Natural killer cell (primary cell): ENCODE measurements at regions not wholly inside any gene's neighbourhood (a gene's known extent, or its start where the extent isn't known, plus 50 kb on each side); places are given as distances from the start of the nearest gene placed in this dataset.
A peak's percentile ranks its signal among the peaks of the same experiment; 100 is the strongest.

Experiments used
- ATAC-seq, 3 donors: fragments of 150-1000 bp in 2 of 3; fragments of 200-7000 bp in 1 of 3; cut with Tn5 transposase; 1 replicate in 1 of 3; 2 replicates in 2 of 3; pipeline ENCODE4 v1.10.0; 2021; ENCODE audit warnings: mild to moderate bottlenecking in 2 of 3, moderate library complexity in 2 of 3
- DNase-seq, 2 donors: peaks; one replicate each; pipeline versions ENCODE4 v3.0.0 to v3.0.0-alpha.2; 2013 to 2021; ENCODE audit warnings: mixed read lengths in 1 of 2
- H3K27ac ChIP-seq: one replicate; pipeline ENCODE4 v1.5.1; 2013; ENCODE audit warnings: mild to moderate bottlenecking, low read length
- H3K27me3 ChIP-seq: one replicate; pipeline ENCODE4 v1.6.1; 2013; ENCODE audit warnings: low read length; ENCODE audit not compliant: control insufficient read depth, insufficient read depth
- H3K36me3 ChIP-seq: one replicate; pipeline ENCODE4 v1.6.1; 2013; ENCODE audit warnings: low read length; ENCODE audit not compliant: control insufficient read depth, insufficient read depth
- H3K4me1 ChIP-seq: one replicate; pipeline ENCODE4 v1.6.1; 2013; ENCODE audit warnings: low read length; ENCODE audit not compliant: control insufficient read depth, insufficient read depth
- H3K4me3 ChIP-seq: one replicate; pipeline ENCODE4 v1.5.1; 2013; ENCODE audit warnings: low read length
- H3K9me3 ChIP-seq: one replicate; pipeline ENCODE4 v1.6.1; 2013; ENCODE audit warnings: low read length; ENCODE audit not compliant: control insufficient read depth, insufficient read depth
- H3K27ac Mint-ChIP-seq, 2 donors: one replicate each; pipeline ENCODE4 v1.8.0; 2022; ENCODE audit warnings: mild to moderate bottlenecking in 2 of 2, mixed read lengths in 2 of 2, moderate library complexity in 1 of 2
- H3K27me3 Mint-ChIP-seq, 2 donors: one replicate each; pipeline ENCODE4 v1.8.0; 2022; ENCODE audit warnings: low read depth in 2 of 2, mixed read lengths in 2 of 2
- H3K36me3 Mint-ChIP-seq: one replicate; pipeline ENCODE4 v1.8.0; 2022; ENCODE audit warnings: mixed read lengths
- H3K4me1 Mint-ChIP-seq, 2 donors: one replicate each; pipeline ENCODE4 v1.8.0; 2022; ENCODE audit warnings: mixed read lengths in 2 of 2
- H3K4me3 Mint-ChIP-seq: one replicate; pipeline ENCODE4 v1.8.0; 2022; ENCODE audit warnings: mild to moderate bottlenecking, moderate library complexity, mixed read lengths
- H3K9me3 Mint-ChIP-seq, 2 donors: one replicate each; pipeline ENCODE4 v1.8.0; 2022; ENCODE audit warnings: mixed read lengths in 2 of 2
- WGBS: methylation state at CpG from one replicate; pipeline ENCODE4 v1.1.7; 2013; ENCODE audit warnings: missing lambda C conversion rate; ENCODE audit not compliant: insufficient coverage; 5-methylcytosine and 5-hydroxymethylcytosine counted together
- intact Hi-C: fragments of 100-400 bp; cut with micrococcal nuclease; formaldehyde crosslinking; loops from one replicate; pipeline ENCODE4 v1.14.2; 2022
- TF ChIP-seq, protein P1 (sequence below): fragments of 200-600 bp; IDR thresholded peaks from one replicate; pipeline ENCODE4 v1.8.0; 2022; ENCODE audit warnings: antibody characterized with exemption

DNA sequence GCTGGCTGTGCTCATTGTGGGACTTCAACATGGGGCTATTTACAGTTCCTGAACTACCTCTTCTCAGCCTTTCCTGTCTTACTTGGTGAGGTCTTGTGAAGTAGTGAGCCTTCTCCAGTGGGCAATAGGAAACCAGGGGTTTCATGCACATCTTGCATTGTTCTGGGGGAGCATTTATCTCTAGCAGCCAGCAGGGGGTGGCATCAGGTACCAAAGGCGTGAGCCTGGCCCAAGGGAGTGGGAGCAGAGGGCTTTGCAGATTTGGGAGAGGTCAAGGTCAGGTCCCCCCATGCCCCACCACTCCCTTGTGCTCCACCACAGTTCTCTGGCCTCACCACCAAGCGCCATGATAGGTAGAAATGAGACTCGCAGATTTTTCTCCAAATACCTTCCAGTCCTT is 85.4 kb upstream of the NPTX2 start:
- no peak overlapping the region for H3K27ac Mint-ChIP-seq
- H3K27ac ChIP-seq, result no peak overlapping the region
- TF ChIP-seq, protein P1, sequence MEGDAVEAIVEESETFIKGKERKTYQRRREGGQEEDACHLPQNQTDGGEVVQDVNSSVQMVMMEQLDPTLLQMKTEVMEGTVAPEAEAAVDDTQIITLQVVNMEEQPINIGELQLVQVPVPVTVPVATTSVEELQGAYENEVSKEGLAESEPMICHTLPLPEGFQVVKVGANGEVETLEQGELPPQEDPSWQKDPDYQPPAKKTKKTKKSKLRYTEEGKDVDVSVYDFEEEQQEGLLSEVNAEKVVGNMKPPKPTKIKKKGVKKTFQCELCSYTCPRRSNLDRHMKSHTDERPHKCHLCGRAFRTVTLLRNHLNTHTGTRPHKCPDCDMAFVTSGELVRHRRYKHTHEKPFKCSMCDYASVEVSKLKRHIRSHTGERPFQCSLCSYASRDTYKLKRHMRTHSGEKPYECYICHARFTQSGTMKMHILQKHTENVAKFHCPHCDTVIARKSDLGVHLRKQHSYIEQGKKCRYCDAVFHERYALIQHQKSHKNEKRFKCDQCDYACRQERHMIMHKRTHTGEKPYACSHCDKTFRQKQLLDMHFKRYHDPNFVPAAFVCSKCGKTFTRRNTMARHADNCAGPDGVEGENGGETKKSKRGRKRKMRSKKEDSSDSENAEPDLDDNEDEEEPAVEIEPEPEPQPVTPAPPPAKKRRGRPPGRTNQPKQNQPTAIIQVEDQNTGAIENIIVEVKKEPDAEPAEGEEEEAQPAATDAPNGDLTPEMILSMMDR, result no peak
- DNase-seq (no peak), ATAC-seq (no peak)
- no peaks in the 10 kb centered on the region for H3K4me1 ChIP-seq
- no peaks in the 10 kb centered on the region for H3K36me3 Mint-ChIP-seq
- H3K27me3 ChIP-seq, result no peaks in the 10 kb centered on the region
- no peaks in the 10 kb centered on the region for H3K27me3 Mint-ChIP-seq
- intact Hi-C loops, result no loop called here
- no peak overlapping the region for H3K4me3 ChIP-seq
- no peaks in the 10 kb centered on the region for H3K9me3 ChIP-seq
- WGBS, result 63% methylated on average over 1 of the region's 3 CpGs
- H3K36me3 ChIP-seq, result no peaks in the 10 kb centered on the region
- H3K9me3 Mint-ChIP-seq, result peaks cover 0 to 2% of the 10 kb centered on the region in 2 donors
- no peak overlapping the region for H3K4me3 Mint-ChIP-seq
- H3K4me1 Mint-ChIP-seq, result no peaks in the 10 kb centered on the region

DNA sequence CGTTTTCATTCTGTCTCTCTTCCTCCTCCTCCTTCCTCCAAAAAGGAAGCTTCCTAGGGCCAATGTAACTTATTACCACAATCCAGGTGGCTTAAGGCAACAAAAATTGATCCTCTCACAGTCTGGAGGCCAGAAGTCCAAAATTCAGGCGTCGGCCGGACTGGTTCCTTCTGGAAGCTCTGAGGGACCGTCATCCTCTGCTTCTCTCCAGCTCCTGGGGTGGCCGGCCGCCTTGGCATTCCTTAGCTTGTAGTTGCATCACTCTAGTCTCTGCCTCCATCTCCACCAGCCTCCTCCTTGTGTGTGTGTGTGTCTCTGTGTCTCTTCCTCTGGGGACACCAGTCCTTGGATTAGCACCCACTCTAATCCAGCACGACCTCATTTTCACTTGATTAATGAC is 89.0 kb upstream of the NPTX2 start:
- Histone ChIP-seq H3K36me3 (no peaks in the 10 kb centered on the region), H3K9me3 (no peaks in the 10 kb centered on the region), H3K27me3 (no peaks in the 10 kb centered on the region), H3K4me3 (no peak overlapping the region), H3K4me1 (no peaks in the 10 kb centered on the region), H3K27ac (no peak overlapping the region)
- TF ChIP-seq, protein P1, result no peak
- no peak for DNase-seq
- 90% methylated on average over 6 of the region's 8 CpGs for WGBS
- Mint-ChIP-seq H3K4me1 (no peaks in the 10 kb centered on the region), H3K27ac (no peak overlapping the region), H3K9me3 (no peaks in the 10 kb centered on the region), H3K36me3 (no peaks in the 10 kb centered on the region), H3K27me3 (no peaks in the 10 kb centered on the region), H3K4me3 (no peak overlapping the region)
- intact Hi-C loops, result no loop called here
- ATAC-seq, result no peak

DNA sequence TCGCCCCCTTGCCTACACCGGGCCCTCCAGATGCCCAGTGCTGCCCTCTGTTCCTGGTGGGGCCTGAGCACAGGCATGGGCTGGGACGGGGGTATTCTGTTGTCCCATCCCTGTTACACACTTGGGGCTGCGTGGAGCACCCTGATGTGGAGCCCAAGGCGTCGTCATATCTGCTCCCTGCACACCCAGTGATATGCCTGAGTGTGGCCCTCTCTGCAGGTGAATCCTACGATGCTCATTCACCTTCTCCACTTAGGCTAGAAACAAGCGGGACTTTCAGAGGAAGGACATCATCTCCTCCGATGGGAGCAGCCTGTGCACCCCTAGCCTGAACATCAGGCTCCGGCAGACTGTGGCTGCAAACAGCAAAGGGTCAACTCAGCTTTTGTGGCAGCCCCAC is 91.0 kb upstream of the NPTX2 start:
- Histone ChIP-seq H3K36me3 (no peaks in the 10 kb centered on the region), H3K4me3 (no peak overlapping the region), H3K27me3 (no peaks in the 10 kb centered on the region), H3K27ac (no peak overlapping the region), H3K9me3 (no peaks in the 10 kb centered on the region), H3K4me1 (no peaks in the 10 kb centered on the region)
- Mint-ChIP-seq H3K27ac (no peak overlapping the region), H3K27me3 (no peaks in the 10 kb centered on the region), H3K36me3 (no peaks in the 10 kb centered on the region), H3K9me3 (no peaks in the 10 kb centered on the region), H3K4me3 (no peak overlapping the region), H3K4me1 (no peaks in the 10 kb centered on the region)
- ATAC-seq, result peak in 1 of 3 donors; percentile 22
- 91% methylated on average over 10 of the region's 10 CpGs for WGBS
- intact Hi-C loops, result no loop called here
- TF ChIP-seq, protein P1, result no peak
- no peak for DNase-seq

DNA sequence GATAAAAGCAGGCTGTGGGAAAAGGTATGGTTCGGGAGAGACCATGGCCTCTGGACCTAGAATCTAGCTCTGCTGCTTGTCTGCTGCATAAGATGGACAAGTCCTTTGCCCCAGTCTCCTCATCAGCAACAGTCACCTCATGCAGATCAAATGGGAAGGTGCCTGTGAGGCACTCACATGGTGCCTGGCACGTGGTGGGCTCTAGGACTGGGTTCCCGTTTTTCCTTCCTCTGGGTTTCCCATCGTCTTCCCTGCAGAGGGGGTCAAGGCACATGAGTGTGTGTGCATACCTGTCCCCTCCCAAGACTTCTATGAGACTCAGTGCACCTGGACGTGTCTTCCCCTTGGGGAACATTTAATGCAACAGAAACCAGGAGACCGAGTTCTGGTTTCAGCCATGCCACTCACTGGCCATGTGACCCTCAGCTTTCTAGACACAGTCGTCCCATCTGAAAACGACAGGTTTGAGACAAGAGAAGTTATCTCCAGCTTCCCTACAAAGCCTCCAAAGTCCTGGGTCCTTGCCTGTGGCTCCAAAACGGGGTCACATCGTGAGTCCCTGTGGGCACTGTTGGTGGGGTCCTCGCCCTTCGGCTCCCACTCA is 95.9 kb upstream of the NPTX2 start:
- H3K36me3 ChIP-seq, result no peaks in the 10 kb centered on the region
- 85% methylated on average over 12 of the region's 12 CpGs for WGBS
- Mint-ChIP-seq H3K4me1 (no peaks in the 10 kb centered on the region), H3K27me3 (no peaks in the 10 kb centered on the region), H3K4me3 (no peak overlapping the region), H3K27ac (no peak overlapping the region), H3K36me3 (no peaks in the 10 kb centered on the region), H3K9me3 (no peaks in the 10 kb centered on the region)
- intact Hi-C loops, result no loop called here
- no peak overlapping the region for H3K4me3 ChIP-seq
- no peaks in the 10 kb centered on the region for H3K27me3 ChIP-seq
- H3K4me1 ChIP-seq, result no peaks in the 10 kb centered on the region
- no peak for DNase-seq
- no peaks in the 10 kb centered on the region for H3K9me3 ChIP-seq
- ATAC-seq, result no peak
- H3K27ac ChIP-seq, result no peak overlapping the region
- TF ChIP-seq, protein P1, result no peak
